GM12878 (cell line): ENCODE measurements at regions not wholly inside any gene's neighbourhood (a gene's known extent, or its start where the extent isn't known, plus 50 kb on each side); places are given as distances from the start of the nearest gene placed in this dataset.

Source experiments
- ATAC-seq: fragments of 200-7000 bp; cut with Tn5 transposase; 3 replicates; pipeline ENCODE4 v1.9.1; 2020; ENCODE audit warnings: mild to moderate bottlenecking, moderate library complexity
- BruUV-seq: library from RNA; stranded (reverse); fragments of 400-500 nt; replicated peaks from 2 replicates; lab custom pipeline; 2021; lab: Mats Ljungman, UMichigan
- CTCF ChIA-PET: fragments of 300-600 bp; sonication (Branson Sonifier 250); formaldehyde crosslinking; extraction: SDS; loops from one replicate; lab custom pipeline; 2021; ENCODE audit warnings: inconsistent platforms; lab: Yijun Ruan, JAX
- POLR2A ChIA-PET: fragments of 350-600 bp; formaldehyde crosslinking; extraction: SDS; loops from one replicate; lab custom pipeline; 2021; ENCODE audit warnings: inconsistent platforms; lab: Charles Lee
- RAD21 ChIA-PET: fragments of 300-600 bp; sonication (Branson Sonifier 250); formaldehyde crosslinking; loops from one replicate; lab custom pipeline; 2023; ENCODE audit warnings: antibody characterized with exemption; ENCODE audit not compliant: unreplicated experiment; lab: Charles Lee
- SMC1A ChIA-PET: fragments of 300-600 bp; sonication (Branson Sonifier 250); formaldehyde crosslinking; loops from one replicate; lab custom pipeline; 2023; ENCODE audit not compliant: unreplicated experiment, uncharacterized antibody; lab: Charles Lee
- DNase-seq: peaks from one replicate; pipeline ENCODE4 v3.0.0-alpha.2; 2011; ENCODE audit warnings: low read depth, low spot score
- FAIRE-seq: peaks from 3 replicates; lab custom pipeline; 2011; peaks lifted over from hg19 to GRCh38; lab: Jason Lieb, UNC
- H2AFZ ChIP-seq: 2 replicates; pipeline ENCODE4 v1.6.0; 2011; ENCODE audit warnings: low read depth, low read length, control low read depth; ENCODE audit not compliant: control insufficient read depth
- H3K27ac ChIP-seq: 2 replicates; pipeline ENCODE4 v1.5.1; 2011; ENCODE audit warnings: control low read depth; ENCODE audit not compliant: control insufficient read depth, insufficient read depth
- H3K27me3 ChIP-seq, 2 experiments: replicated peaks in 1 of 2; 2 replicates each; pipeline versions ENCODE4 v1.6.0 to v1.6.1; 2011; ENCODE audit warnings: low read length in 1 of 2; ENCODE audit not compliant: control insufficient read depth in 2 of 2, insufficient read depth in 2 of 2
- H3K36me3 ChIP-seq, 2 experiments: 2 replicates each; pipeline ENCODE4 v1.5.1; 2011; ENCODE audit warnings: low read length in 1 of 2; ENCODE audit not compliant: control insufficient read depth in 2 of 2, insufficient read depth in 2 of 2
- H3K4me1 ChIP-seq: 2 replicates; pipeline ENCODE4 v1.6.1; 2011; ENCODE audit warnings: mild to moderate bottlenecking, low read length, moderate library complexity, mixed read lengths; ENCODE audit not compliant: control insufficient read depth, insufficient read depth
- H3K4me2 ChIP-seq: 2 replicates; pipeline ENCODE4 v1.6.0; 2011; ENCODE audit warnings: control low read depth; ENCODE audit not compliant: control insufficient read depth, insufficient read depth
- H3K4me3 ChIP-seq: fragments of 200-600 bp; sonication (generic); 2 replicates; pipeline ENCODE4 v1.5.1; 2016
- H3K79me2 ChIP-seq: 2 replicates; pipeline ENCODE4 v1.6.0; 2011; ENCODE audit warnings: low read length; ENCODE audit not compliant: control insufficient read depth, insufficient read depth
- H3K9ac ChIP-seq: 2 replicates; pipeline ENCODE4 v1.8.0; 2011; ENCODE audit warnings: low read length, control low read depth, mixed read lengths; ENCODE audit not compliant: control insufficient read depth, insufficient read depth
- H3K9me3 ChIP-seq: replicated peaks from 3 replicates; pipeline ENCODE4 v1.5.1; 2011; ENCODE audit warnings: mild to moderate bottlenecking, low read length; ENCODE audit not compliant: control insufficient read depth, insufficient read depth
- H4K20me1 ChIP-seq: 2 replicates; pipeline ENCODE4 v1.6.0; 2011; ENCODE audit not compliant: control insufficient read depth, insufficient read depth
- ATF7 ChIP-seq: fragments of 450-650 bp; IDR thresholded peaks from 2 replicates; pipeline ENCODE4 v1.6.1; 2016; ENCODE audit warnings: low read depth, mild to moderate bottlenecking
- ESRRA ChIP-seq: IDR thresholded peaks from 2 replicates; pipeline ENCODE4 v1.6.1; 2012; ENCODE audit warnings: mild to moderate bottlenecking, low read length, improper control_type of control experiment
- FOXK2 ChIP-seq: fragments of 450-650 bp; IDR thresholded peaks from 2 replicates; pipeline ENCODE4 v1.6.1; 2017; ENCODE audit warnings: mild to moderate bottlenecking, moderate library complexity
- IKZF1 ChIP-seq: fragments of 450-650 bp; conservative IDR thresholded peaks from 2 replicates; pipeline ENCODE4 v1.6.1; 2017; ENCODE audit warnings: antibody characterized with exemption, mild to moderate bottlenecking
- JUNB ChIP-seq: IDR thresholded peaks from 2 replicates; pipeline ENCODE4 v1.6.1; 2016; ENCODE audit warnings: antibody characterized with exemption, mild to moderate bottlenecking
- NBN ChIP-seq: fragments of 450-650 bp; IDR thresholded peaks from 2 replicates; pipeline ENCODE4 v1.6.1; 2016
- NR2F1 ChIP-seq: fragments of 450-650 bp; conservative IDR thresholded peaks from 2 replicates; pipeline ENCODE4 v1.6.1; 2017; ENCODE audit warnings: mild to moderate bottlenecking
- RBBP5 ChIP-seq: fragments of 200-600 bp; sonication (generic); conservative IDR thresholded peaks from 2 replicates; pipeline ENCODE4 v1.6.1; 2016
- RUNX3 ChIP-seq: IDR thresholded peaks from 2 replicates; pipeline ENCODE4 v1.6.1; 2012; ENCODE audit warnings: low read length, inconsistent platforms
- SIN3A ChIP-seq: IDR thresholded peaks from 2 replicates; pipeline ENCODE4 v1.6.1; 2012; ENCODE audit warnings: low read depth, low read length, improper control_type of control experiment
- SIX5 ChIP-seq: IDR thresholded peaks from 2 replicates; pipeline ENCODE4 v1.6.1; 2011; ENCODE audit warnings: mild to moderate bottlenecking, low read depth, low read length, moderate library complexity; ENCODE audit not compliant: severe bottlenecking
- SMC3 ChIP-seq: IDR thresholded peaks from 2 replicates; pipeline ENCODE4 v1.6.1; 2011; ENCODE audit warnings: low read length, improper control_type of control experiment, borderline replicate concordance
- ZNF274 ChIP-seq: IDR thresholded peaks from one replicate; pipeline ENCODE4 v1.8.0; 2011; ENCODE audit not compliant: insufficient read length, insufficient read depth
- WGBS: methylation state at CpG from one replicate; pipeline ENCODE4 v1.1.6; 2016; ENCODE audit warnings: low lambda C conversion rate; ENCODE audit not compliant: insufficient replicate concordance, insufficient coverage; ENCODE audit errors: missing lambda C conversion rate; 5-methylcytosine and 5-hydroxymethylcytosine counted together
- in situ Hi-C: fragments of 300-500 bp; cut with MboI; formaldehyde crosslinking; loops from 9 replicates; pipeline ENCODE4 v1.14.3; 2018; ENCODE audit warnings: mixed read lengths
- intact Hi-C: fragments of 100-400 bp; cut with micrococcal nuclease; formaldehyde crosslinking; loops from one replicate; pipeline ENCODE4 v1.14.2; 2022; ENCODE audit not compliant: unreplicated experiment
- TF ChIP-seq, protein P1 (sequence below): IDR thresholded peaks from 2 replicates; pipeline ENCODE4 v1.6.1; 2011; ENCODE audit warnings: mild to moderate bottlenecking, low read depth, low read length, moderate library complexity; ENCODE audit not compliant: insufficient replicate concordance
- TF ChIP-seq, protein P2 (sequence below): fragments of 450-650 bp; conservative IDR thresholded peaks from 2 replicates; pipeline ENCODE4 v1.6.1; 2017; ENCODE audit warnings: mild to moderate bottlenecking, moderate library complexity
- TF ChIP-seq, protein P3 (sequence below): fragments of 450-650 bp; IDR thresholded peaks from 2 replicates; pipeline ENCODE4 v1.6.1; 2017; ENCODE audit warnings: mild to moderate bottlenecking, moderate library complexity

DNA sequence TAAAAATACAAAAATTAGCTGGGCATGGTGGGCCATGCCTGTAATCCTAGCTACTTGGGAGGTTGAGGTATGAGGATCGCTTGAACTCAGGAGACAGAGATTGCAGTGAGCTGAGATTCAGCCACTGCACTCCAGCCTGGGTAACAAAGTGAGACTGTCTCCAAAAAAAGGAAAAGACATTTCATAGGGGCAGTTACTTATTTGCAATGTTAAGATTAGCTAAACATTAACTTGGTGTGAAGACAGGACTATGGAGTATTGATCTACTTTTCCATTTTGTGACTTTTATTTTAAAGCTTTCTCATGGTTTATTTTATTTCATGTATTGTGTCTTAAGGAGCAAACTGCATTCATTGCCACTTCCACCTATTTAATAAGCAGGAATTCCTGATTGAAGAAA is 153.0 kb downstream of the UTRN start:
- no peaks in the 10 kb centered on the region for H3K27me3 ChIP-seq
- H3K9ac ChIP-seq: no peak overlapping the region
- TF ChIP-seq, protein P1, sequence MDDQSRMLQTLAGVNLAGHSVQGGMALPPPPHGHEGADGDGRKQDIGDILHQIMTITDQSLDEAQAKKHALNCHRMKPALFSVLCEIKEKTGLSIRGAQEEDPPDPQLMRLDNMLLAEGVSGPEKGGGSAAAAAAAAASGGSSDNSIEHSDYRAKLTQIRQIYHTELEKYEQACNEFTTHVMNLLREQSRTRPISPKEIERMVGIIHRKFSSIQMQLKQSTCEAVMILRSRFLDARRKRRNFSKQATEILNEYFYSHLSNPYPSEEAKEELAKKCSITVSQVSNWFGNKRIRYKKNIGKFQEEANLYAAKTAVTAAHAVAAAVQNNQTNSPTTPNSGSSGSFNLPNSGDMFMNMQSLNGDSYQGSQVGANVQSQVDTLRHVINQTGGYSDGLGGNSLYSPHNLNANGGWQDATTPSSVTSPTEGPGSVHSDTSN: no peak
- no peak for TF ChIP-seq SMC3
- no peak for TF ChIP-seq ESRRA
- TF ChIP-seq SIX5: no peak
- no peak for TF ChIP-seq FOXK2
- no peak for TF ChIP-seq RBBP5
- TF ChIP-seq, protein P2, sequence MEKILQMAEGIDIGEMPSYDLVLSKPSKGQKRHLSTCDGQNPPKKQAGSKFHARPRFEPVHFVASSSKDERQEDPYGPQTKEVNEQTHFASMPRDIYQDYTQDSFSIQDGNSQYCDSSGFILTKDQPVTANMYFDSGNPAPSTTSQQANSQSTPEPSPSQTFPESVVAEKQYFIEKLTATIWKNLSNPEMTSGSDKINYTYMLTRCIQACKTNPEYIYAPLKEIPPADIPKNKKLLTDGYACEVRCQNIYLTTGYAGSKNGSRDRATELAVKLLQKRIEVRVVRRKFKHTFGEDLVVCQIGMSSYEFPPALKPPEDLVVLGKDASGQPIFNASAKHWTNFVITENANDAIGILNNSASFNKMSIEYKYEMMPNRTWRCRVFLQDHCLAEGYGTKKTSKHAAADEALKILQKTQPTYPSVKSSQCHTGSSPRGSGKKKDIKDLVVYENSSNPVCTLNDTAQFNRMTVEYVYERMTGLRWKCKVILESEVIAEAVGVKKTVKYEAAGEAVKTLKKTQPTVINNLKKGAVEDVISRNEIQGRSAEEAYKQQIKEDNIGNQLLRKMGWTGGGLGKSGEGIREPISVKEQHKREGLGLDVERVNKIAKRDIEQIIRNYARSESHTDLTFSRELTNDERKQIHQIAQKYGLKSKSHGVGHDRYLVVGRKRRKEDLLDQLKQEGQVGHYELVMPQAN: no peak
- no peak for TF ChIP-seq SIN3A
- TF ChIP-seq ATF7: no peak
- TF ChIP-seq, protein P3, sequence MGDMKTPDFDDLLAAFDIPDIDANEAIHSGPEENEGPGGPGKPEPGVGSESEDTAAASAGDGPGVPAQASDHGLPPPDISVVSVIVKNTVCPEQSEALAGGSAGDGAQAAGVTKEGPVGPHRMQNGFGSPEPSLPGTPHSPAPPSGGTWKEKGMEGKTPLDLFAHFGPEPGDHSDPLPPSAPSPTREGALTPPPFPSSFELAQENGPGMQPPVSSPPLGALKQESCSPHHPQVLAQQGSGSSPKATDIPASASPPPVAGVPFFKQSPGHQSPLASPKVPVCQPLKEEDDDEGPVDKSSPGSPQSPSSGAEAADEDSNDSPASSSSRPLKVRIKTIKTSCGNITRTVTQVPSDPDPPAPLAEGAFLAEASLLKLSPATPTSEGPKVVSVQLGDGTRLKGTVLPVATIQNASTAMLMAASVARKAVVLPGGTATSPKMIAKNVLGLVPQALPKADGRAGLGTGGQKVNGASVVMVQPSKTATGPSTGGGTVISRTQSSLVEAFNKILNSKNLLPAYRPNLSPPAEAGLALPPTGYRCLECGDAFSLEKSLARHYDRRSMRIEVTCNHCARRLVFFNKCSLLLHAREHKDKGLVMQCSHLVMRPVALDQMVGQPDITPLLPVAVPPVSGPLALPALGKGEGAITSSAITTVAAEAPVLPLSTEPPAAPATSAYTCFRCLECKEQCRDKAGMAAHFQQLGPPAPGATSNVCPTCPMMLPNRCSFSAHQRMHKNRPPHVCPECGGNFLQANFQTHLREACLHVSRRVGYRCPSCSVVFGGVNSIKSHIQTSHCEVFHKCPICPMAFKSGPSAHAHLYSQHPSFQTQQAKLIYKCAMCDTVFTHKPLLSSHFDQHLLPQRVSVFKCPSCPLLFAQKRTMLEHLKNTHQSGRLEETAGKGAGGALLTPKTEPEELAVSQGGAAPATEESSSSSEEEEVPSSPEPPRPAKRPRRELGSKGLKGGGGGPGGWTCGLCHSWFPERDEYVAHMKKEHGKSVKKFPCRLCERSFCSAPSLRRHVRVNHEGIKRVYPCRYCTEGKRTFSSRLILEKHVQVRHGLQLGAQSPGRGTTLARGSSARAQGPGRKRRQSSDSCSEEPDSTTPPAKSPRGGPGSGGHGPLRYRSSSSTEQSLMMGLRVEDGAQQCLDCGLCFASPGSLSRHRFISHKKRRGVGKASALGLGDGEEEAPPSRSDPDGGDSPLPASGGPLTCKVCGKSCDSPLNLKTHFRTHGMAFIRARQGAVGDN: no peak
- TF ChIP-seq ZNF274: no peak
- TF ChIP-seq IKZF1: no peak
- no peak for TF ChIP-seq RUNX3
- TF ChIP-seq NBN: no peak
- TF ChIP-seq NR2F1: no peak
- TF ChIP-seq JUNB: no peak
- ChIA-PET POLR2A (no interaction called here), RAD21 (no interaction called here), SMC1A (interaction anchor here (1.1 to 2.2 kb wide), 2 partner anchors 22 to 94 kb away, joined by 4 to 6 read pairs; no protein-coding TSS in a partner anchor), CTCF (interaction anchor here (0.6 kb wide), 1 partner anchor 12 kb away, joined by 3 read pairs; no protein-coding TSS in a partner anchor)
- DNase-seq (no peak), ATAC-seq (no peak), FAIRE-seq (no peak)
- H3K36me3 ChIP-seq: peaks cover 10 to 29% of the 10 kb centered on the region in 2 experiments
- peaks cover 15% of the 10 kb centered on the region for H3K9me3 ChIP-seq
- BruUV-seq: no TSS peak
- no peak overlapping the region for H2AFZ ChIP-seq
- H3K4me2 ChIP-seq: no peak overlapping the region
- intact Hi-C loops: no loop called here
- no peaks in the 10 kb centered on the region for H3K79me2 ChIP-seq
- no peak overlapping the region for H3K27ac ChIP-seq
- H4K20me1 ChIP-seq: no peaks in the 10 kb centered on the region
- in situ Hi-C loops: no loop called here
- WGBS: 100% methylated on average over 1 of the region's 1 CpG
- no peak overlapping the region for H3K4me3 ChIP-seq
- H3K4me1 ChIP-seq: no peaks in the 10 kb centered on the region
